ENCODE measurements at regions not wholly inside any gene's neighbourhood (a gene's known extent, or its start where the extent isn't known, plus 50 kb on each side); places are given as distances from the start of the nearest gene placed in this dataset.

DNA sequence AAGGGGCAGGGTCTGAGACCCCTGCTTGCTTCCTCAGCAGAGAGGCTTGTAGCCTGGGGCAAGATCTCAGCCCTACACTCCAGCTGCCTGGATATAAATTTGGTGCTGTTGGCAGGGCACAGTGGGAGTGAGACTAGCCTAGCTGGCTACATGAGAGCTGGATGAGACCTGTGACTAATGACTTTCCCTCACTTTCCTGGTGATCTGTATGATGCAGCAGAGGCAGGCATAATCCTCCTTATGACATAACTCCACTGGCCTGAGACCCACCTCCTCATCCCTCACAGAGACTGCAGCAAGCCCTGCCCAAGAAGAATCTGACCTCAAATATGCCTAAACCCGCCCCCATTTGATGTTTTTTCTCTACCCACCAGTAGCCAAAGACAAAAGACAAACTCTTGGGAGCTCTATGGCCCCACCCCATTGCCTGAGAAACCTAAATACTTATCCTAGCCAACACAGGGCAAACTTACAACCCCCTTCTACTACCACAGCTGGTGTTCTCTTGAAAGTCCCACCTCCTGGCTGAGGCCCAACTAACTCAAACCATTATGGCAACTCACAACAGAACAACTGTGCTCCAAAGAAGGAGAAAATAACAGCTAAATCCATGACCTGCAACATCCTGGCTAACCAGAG is 102.7 kb downstream of the NR4A2 start:
- TF ChIP-seq, protein P1, sequence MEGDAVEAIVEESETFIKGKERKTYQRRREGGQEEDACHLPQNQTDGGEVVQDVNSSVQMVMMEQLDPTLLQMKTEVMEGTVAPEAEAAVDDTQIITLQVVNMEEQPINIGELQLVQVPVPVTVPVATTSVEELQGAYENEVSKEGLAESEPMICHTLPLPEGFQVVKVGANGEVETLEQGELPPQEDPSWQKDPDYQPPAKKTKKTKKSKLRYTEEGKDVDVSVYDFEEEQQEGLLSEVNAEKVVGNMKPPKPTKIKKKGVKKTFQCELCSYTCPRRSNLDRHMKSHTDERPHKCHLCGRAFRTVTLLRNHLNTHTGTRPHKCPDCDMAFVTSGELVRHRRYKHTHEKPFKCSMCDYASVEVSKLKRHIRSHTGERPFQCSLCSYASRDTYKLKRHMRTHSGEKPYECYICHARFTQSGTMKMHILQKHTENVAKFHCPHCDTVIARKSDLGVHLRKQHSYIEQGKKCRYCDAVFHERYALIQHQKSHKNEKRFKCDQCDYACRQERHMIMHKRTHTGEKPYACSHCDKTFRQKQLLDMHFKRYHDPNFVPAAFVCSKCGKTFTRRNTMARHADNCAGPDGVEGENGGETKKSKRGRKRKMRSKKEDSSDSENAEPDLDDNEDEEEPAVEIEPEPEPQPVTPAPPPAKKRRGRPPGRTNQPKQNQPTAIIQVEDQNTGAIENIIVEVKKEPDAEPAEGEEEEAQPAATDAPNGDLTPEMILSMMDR (tag by site-specific recombination; IDR thresholded peaks at IDR 0.05) = no peak
- no peak for TF ChIP-seq KLF7 (tag by site-specific recombination; IDR thresholded peaks at IDR 0.05; ENCODE audit: borderline replicate concordance)
- TF ChIP-seq, protein P2, sequence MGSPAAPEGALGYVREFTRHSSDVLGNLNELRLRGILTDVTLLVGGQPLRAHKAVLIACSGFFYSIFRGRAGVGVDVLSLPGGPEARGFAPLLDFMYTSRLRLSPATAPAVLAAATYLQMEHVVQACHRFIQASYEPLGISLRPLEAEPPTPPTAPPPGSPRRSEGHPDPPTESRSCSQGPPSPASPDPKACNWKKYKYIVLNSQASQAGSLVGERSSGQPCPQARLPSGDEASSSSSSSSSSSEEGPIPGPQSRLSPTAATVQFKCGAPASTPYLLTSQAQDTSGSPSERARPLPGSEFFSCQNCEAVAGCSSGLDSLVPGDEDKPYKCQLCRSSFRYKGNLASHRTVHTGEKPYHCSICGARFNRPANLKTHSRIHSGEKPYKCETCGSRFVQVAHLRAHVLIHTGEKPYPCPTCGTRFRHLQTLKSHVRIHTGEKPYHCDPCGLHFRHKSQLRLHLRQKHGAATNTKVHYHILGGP (tag by site-specific recombination; IDR thresholded peaks at IDR 0.05) = no peak
- TF ChIP-seq ZNF155 (tag by site-specific recombination; IDR thresholded peaks at IDR 0.05) = no peak
